Large intestine (tissue), 3 donors: ENCODE measurements at regions not wholly inside any gene's neighbourhood (a gene's known extent, or its start where the extent isn't known, plus 50 kb on each side); places are given as distances from the start of the nearest gene placed in this dataset.
"Not testable (repeated sequence)": the region's sequence is repeated elsewhere in the genome, so short reads cannot be mapped to it uniquely, and the experiment has no call there.

Experiments used
- DNase-seq, 2 donors: peaks; one replicate each; pipeline versions ENCODE4 v3.0.0 to v3.0.0-alpha.2; 2013
- H3K27ac ChIP-seq: one replicate; pipeline ENCODE4 v1.5.1; 2013; ENCODE audit warnings: low read length
- H3K27me3 ChIP-seq: 2 replicates; pipeline ENCODE4 v1.6.1; 2013; ENCODE audit warnings: low read length; ENCODE audit not compliant: control insufficient read depth, insufficient read depth
- H3K36me3 ChIP-seq: 2 replicates; pipeline ENCODE4 v1.6.1; 2013; ENCODE audit warnings: low read length; ENCODE audit not compliant: control insufficient read depth, insufficient read depth
- H3K4me1 ChIP-seq: one replicate; pipeline ENCODE4 v1.6.1; 2013; ENCODE audit warnings: low read length; ENCODE audit not compliant: control insufficient read depth, insufficient read depth
- H3K4me3 ChIP-seq: one replicate; pipeline ENCODE4 v1.5.1; 2013; ENCODE audit warnings: low read length
- H3K9me3 ChIP-seq: one replicate; pipeline ENCODE4 v1.6.1; 2013; ENCODE audit warnings: mild to moderate bottlenecking, low read depth, low read length, moderate library complexity; ENCODE audit not compliant: control insufficient read depth
- WGBS: methylation state at CpG from one replicate; pipeline ENCODE4 v1.1.5; 2013; ENCODE audit warnings: low lambda C conversion rate; ENCODE audit not compliant: insufficient coverage; 5-methylcytosine and 5-hydroxymethylcytosine counted together

- Histone ChIP-seq H3K9me3 (no peaks in the 10 kb centered on the region), H3K36me3 (no peaks in the 10 kb centered on the region), H3K4me3 (no peak overlapping the region), H3K27me3 (no peaks in the 10 kb centered on the region), H3K27ac (no peak overlapping the region), H3K4me1 (no peaks in the 10 kb centered on the region)
- DNase-seq, result no peak
- 20% methylated on average over 1 of the region's 1 CpG for WGBS
These were observed 286.7 kb downstream of the SRGAP2C start for GRCh38 chr1:121471523-121471922.

- H3K27ac ChIP-seq, result no peak overlapping the region
- WGBS, result 80% methylated on average over 1 of the region's 4 CpGs
- H3K4me1 ChIP-seq, result no peaks in the 10 kb centered on the region
- H3K27me3 ChIP-seq, result no peaks in the 10 kb centered on the region
- DNase-seq, result no peak
- H3K36me3 ChIP-seq, result no peaks in the 10 kb centered on the region
- H3K9me3 ChIP-seq, result no peaks in the 10 kb centered on the region
- H3K4me3 ChIP-seq, result no peak overlapping the region
These were observed 287.2 kb downstream of the SRGAP2C start for GRCh38 chr1:121472017-121472416.

- Histone ChIP-seq H3K4me1 (no peaks in the 10 kb centered on the region), H3K27me3 (no peaks in the 10 kb centered on the region), H3K4me3 (no peak overlapping the region), H3K27ac (no peak overlapping the region), H3K9me3 (no peaks in the 10 kb centered on the region), H3K36me3 (no peaks in the 10 kb centered on the region)
- no peak for DNase-seq
These were observed 298.5 kb downstream of the SRGAP2C start for GRCh38 chr1:121483234-121483633.

GRCh38 chr1:121483961-121484424 is 299.2 kb downstream of the SRGAP2C start:
- Histone ChIP-seq H3K4me1 (no peaks in the 10 kb centered on the region), H3K9me3 (no peaks in the 10 kb centered on the region), H3K27ac (no peak overlapping the region), H3K4me3 (no peak overlapping the region), H3K36me3 (no peaks in the 10 kb centered on the region), H3K27me3 (no peaks in the 10 kb centered on the region)
- DNase-seq, result no peak

- DNase-seq, H3K4me3 ChIP-seq, H3K9me3 ChIP-seq, H3K27me3 ChIP-seq, H3K36me3 ChIP-seq, H3K4me1 ChIP-seq, H3K27ac ChIP-seq: not testable (repeated sequence)
These were observed 310.0 kb downstream of the SRGAP2C start for GRCh38 chr1:121494796-121495195.

GRCh38 chr1:121511455-121511854 is 326.7 kb downstream of the SRGAP2C start:
- H3K27me3 ChIP-seq, H3K9me3 ChIP-seq, H3K27ac ChIP-seq, H3K36me3 ChIP-seq, H3K4me3 ChIP-seq, H3K4me1 ChIP-seq: not testable (repeated sequence)
- WGBS, result no CpG with 5 or more reads among the region's 5 CpGs
- DNase-seq, result peak; percentile 75 to 85

GRCh38 chr1:121511876-121512275 is 327.1 kb downstream of the SRGAP2C start:
- not testable (repeated sequence) for H3K4me1 ChIP-seq, H3K4me3 ChIP-seq, DNase-seq, H3K9me3 ChIP-seq, H3K27me3 ChIP-seq, H3K36me3 ChIP-seq, H3K27ac ChIP-seq
- no CpG with 5 or more reads among the region's 1 CpG for WGBS

- Histone ChIP-seq H3K4me1 (no peaks in the 10 kb centered on the region), H3K36me3 (no peaks in the 10 kb centered on the region), H3K27me3 (peaks cover 18% of the 10 kb centered on the region), H3K27ac (no peak overlapping the region), H3K9me3 (no peaks in the 10 kb centered on the region), H3K4me3 (no peak overlapping the region)
- no peak for DNase-seq
- no CpG with 5 or more reads among the region's 2 CpGs for WGBS
These were observed 330.5 kb downstream of the SRGAP2C start for GRCh38 chr1:121515235-121515634.

- DNase-seq, result no peak
- H3K27me3 ChIP-seq, result peaks cover 18% of the 10 kb centered on the region
- H3K4me1 ChIP-seq, result no peaks in the 10 kb centered on the region
- H3K36me3 ChIP-seq, result no peaks in the 10 kb centered on the region
- 73% methylated on average over 2 of the region's 8 CpGs for WGBS
- H3K27ac ChIP-seq, result no peak overlapping the region
- no peaks in the 10 kb centered on the region for H3K9me3 ChIP-seq
- H3K4me3 ChIP-seq, result no peak overlapping the region
These were observed 331.6 kb downstream of the SRGAP2C start for GRCh38 chr1:121516234-121516967.

- Histone ChIP-seq H3K4me1 (no peaks in the 10 kb centered on the region), H3K9me3 (no peaks in the 10 kb centered on the region), H3K36me3 (no peaks in the 10 kb centered on the region), H3K4me3 (no peak overlapping the region), H3K27ac (no peak overlapping the region), H3K27me3 (peaks cover 18% of the 10 kb centered on the region)
- DNase-seq, result no peak
- WGBS, result 92% methylated on average over 4 of the region's 9 CpGs
These were observed 332.9 kb downstream of the SRGAP2C start for GRCh38 chr1:121517586-121518230.

- H3K4me3 ChIP-seq, result peak overlapping the region; percentile 35
- no peak for DNase-seq
- H3K27ac ChIP-seq, result no peak overlapping the region
- no peaks in the 10 kb centered on the region for H3K9me3 ChIP-seq
- H3K4me1 ChIP-seq, result no peaks in the 10 kb centered on the region
- H3K36me3 ChIP-seq, result no peaks in the 10 kb centered on the region
- no CpG with 5 or more reads among the region's 8 CpGs for WGBS
- peaks cover 18% of the 10 kb centered on the region for H3K27me3 ChIP-seq
These were observed 333.9 kb downstream of the SRGAP2C start for GRCh38 chr1:121518726-121519041.
